Coronary artery (tissue), 2 donors: ENCODE measurements at regions not wholly inside any gene's neighbourhood (a gene's known extent, or its start where the extent isn't known, plus 50 kb on each side); places are given as distances from the start of the nearest gene placed in this dataset.

Source experiments
- DNase-seq: peaks from one replicate; pipeline ENCODE4 v3.0.0-alpha.2; 2017; ENCODE audit warnings: low spot score
- H3K27ac ChIP-seq, 2 donors: fragments of 200-600 bp; sonication (generic); one replicate each; pipeline ENCODE4 v1.5.1; 2016 to 2019
- H3K4me3 ChIP-seq: fragments of 200-600 bp; sonication (generic); 2 replicates; pipeline ENCODE4 v1.5.1; 2016; ENCODE audit warnings: mild to moderate bottlenecking, moderate library complexity
- TF ChIP-seq, protein P1 (sequence below): fragments of 200-600 bp; sonication (generic); IDR thresholded peaks from one replicate; pipeline ENCODE4 v1.5.1; 2019; ENCODE audit warnings: antibody characterized with exemption

DNA sequence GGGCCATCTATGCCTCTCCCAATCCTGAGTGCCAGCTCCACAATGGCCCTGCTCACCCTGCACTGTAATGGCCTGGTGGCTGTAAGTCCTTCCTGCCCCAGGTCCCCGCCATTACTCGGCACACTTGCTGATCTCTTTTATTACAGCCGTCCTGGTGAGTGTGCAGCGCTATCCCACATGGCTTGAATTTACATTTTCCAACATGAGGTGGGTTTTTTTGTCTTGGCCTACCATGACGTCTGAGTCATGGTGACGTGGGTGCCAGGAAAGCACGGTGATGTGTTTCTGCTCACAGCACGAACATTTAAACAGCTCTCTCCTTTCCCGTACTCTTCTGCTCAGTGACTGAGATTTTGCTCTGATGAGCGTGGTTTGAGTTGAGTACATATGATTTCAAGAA is 55.2 kb upstream of the FOXF1 start:
- Histone ChIP-seq H3K4me3 (no peak overlapping the region), H3K27ac (no peak overlapping the region)
- TF ChIP-seq, protein P1, sequence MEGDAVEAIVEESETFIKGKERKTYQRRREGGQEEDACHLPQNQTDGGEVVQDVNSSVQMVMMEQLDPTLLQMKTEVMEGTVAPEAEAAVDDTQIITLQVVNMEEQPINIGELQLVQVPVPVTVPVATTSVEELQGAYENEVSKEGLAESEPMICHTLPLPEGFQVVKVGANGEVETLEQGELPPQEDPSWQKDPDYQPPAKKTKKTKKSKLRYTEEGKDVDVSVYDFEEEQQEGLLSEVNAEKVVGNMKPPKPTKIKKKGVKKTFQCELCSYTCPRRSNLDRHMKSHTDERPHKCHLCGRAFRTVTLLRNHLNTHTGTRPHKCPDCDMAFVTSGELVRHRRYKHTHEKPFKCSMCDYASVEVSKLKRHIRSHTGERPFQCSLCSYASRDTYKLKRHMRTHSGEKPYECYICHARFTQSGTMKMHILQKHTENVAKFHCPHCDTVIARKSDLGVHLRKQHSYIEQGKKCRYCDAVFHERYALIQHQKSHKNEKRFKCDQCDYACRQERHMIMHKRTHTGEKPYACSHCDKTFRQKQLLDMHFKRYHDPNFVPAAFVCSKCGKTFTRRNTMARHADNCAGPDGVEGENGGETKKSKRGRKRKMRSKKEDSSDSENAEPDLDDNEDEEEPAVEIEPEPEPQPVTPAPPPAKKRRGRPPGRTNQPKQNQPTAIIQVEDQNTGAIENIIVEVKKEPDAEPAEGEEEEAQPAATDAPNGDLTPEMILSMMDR = no peak
- no peak for DNase-seq

DNA sequence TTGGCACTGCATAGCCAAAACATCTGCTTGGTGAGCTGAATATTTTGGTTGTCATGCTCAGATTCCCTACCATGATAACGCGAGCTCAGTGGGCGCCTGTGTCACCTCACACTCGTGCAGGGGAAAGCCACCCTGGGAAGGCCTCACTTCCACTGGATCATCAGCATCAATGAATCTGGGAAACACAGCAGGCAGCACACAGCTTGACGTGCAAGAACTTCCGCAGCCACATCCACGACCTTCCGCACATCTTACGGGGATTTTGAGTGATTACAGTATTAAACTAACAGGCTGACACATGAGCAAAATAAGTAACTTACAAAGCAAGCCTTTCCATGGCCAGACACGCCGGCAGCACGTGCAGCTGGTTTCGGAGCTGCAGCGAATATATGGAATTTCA is 54.7 kb upstream of the FOXF1 start:
- no peak overlapping the region for H3K4me3 ChIP-seq
- no peak overlapping the region for H3K27ac ChIP-seq
- TF ChIP-seq, protein P1 = no peak
- no peak for DNase-seq

DNA sequence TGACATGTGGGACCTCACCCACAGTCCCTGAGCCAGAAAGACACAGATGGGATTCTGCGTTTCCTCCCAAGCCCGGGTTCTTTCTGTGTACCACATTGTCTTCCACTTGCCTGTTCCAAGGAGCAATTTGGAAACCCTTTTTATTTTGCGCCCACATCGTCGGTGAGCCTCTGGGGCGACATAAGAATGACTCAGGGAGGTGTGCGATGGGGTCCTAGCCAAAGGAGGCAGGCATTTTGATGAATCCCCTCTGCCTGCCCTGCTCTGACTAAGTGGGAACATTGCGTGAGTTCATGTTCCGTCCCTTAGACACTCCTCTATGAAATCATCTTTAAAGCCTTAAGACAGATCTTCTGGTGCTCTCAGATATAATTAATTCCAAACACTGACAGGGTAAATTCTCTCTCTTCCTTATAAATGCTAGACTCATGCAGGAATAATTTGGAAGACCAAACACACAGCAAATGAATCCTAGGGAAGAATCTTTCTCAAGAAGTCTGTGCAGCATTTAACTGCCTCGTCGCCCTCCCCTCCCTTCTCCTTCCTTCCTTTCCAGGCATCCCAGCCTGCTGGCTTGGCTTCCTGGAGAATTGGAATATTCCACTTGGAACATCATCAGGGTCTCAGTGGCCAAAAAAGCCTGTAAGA is 52.7 kb upstream of the FOXF1 start:
- Histone ChIP-seq H3K27ac (peak overlapping the region in 1 of 2 donors; percentile 54), H3K4me3 (no peak overlapping the region)
- DNase-seq = no peak
- TF ChIP-seq, protein P1 = no peak

DNA sequence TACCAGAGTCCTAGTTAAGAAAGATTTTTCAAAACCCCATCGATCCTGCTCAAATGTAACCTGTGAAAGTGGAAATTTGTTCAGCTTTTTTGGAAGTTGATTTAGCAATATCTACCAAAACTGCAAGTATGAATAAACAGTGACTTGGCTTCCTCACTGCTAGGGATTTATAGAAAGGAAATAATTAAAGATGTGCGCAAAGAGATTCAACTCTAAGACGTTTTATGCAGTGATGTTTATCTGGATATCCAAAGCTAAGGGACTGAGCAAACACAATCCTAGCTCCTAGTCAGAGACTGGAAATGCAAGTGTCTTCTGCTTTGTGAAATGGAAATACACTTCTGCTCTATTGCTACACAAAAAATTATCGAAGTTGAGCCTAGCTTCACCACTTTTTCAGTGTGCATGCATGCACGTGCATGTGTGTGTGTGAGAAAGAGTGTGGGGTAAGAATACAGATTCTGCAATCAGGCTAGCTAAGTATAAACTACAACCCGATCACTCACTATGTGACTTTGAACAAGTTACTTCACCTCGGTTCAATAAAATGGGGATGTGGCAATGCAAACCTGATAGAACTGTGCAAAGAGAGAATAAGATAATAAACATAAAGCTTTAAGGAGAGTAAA is 52.1 kb upstream of the FOXF1 start:
- no peak for DNase-seq
- Histone ChIP-seq H3K27ac (peak overlapping the region in 1 of 2 donors; percentile 54), H3K4me3 (no peak overlapping the region)
- TF ChIP-seq, protein P1 = no peak

DNA sequence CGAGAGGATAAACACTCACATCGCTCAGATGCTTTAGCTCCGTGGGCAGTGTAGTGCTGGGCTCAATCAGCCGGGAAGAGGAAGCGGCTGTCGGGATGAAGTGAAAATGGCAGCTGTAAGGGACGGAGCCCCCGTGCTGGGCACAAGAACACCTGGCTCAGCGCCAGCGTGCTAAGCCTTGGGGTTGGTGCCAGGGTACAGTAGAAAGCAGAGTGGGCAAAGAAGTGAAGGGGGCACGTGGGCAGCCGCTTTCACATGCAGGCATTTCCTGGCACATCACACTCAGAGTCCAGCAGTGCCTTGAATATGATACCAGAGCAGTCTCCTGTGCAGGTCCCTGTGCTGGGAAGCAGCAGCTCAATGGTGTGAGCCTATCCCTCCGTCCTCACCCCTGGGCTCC is 51.1 kb upstream of the FOXF1 start:
- no peak for DNase-seq
- TF ChIP-seq, protein P1 = no peak
- Histone ChIP-seq H3K27ac (no peak overlapping the region), H3K4me3 (no peak overlapping the region)
